ENCODE measurements at regions not wholly inside any gene's neighbourhood (a gene's known extent, or its start where the extent isn't known, plus 50 kb on each side); places are given as distances from the start of the nearest gene placed in this dataset.

- TF ChIP-seq PRDM4 (tag by site-specific recombination; IDR thresholded peaks at IDR 0.05) (no peak), CTCF (tag by site-specific recombination; IDR thresholded peaks at IDR 0.05) (no peak), GLIS2 (tag by site-specific recombination; IDR thresholded peaks at IDR 0.05) (no peak), ZNF549 (tag by site-specific recombination; IDR thresholded peaks at IDR 0.05) (no peak), REPIN1 (tag by site-specific recombination; IDR thresholded peaks at IDR 0.05; ENCODE audit: low read depth) (no peak), REST (tag by site-specific recombination; IDR thresholded peaks at IDR 0.05) (no peak)
Measured at GRCh38 chr7:52053525-52053924, 736.9 kb upstream of the COBL start.

Measured in HEK293 (cell line).